ENCODE measurements at regions not wholly inside any gene's neighbourhood (a gene's known extent, or its start where the extent isn't known, plus 50 kb on each side); places are given as distances from the start of the nearest gene placed in this dataset.

- TF ChIP-seq, protein P1, sequence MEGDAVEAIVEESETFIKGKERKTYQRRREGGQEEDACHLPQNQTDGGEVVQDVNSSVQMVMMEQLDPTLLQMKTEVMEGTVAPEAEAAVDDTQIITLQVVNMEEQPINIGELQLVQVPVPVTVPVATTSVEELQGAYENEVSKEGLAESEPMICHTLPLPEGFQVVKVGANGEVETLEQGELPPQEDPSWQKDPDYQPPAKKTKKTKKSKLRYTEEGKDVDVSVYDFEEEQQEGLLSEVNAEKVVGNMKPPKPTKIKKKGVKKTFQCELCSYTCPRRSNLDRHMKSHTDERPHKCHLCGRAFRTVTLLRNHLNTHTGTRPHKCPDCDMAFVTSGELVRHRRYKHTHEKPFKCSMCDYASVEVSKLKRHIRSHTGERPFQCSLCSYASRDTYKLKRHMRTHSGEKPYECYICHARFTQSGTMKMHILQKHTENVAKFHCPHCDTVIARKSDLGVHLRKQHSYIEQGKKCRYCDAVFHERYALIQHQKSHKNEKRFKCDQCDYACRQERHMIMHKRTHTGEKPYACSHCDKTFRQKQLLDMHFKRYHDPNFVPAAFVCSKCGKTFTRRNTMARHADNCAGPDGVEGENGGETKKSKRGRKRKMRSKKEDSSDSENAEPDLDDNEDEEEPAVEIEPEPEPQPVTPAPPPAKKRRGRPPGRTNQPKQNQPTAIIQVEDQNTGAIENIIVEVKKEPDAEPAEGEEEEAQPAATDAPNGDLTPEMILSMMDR (IDR thresholded peaks at IDR 0.05) = no peak
- no peak for TF ChIP-seq POLR2A (IDR thresholded peaks at IDR 0.05)
These were observed 256.1 kb upstream of the PLET1 start for GRCh38 chr11:112516755-112517154.

All from ovary (tissue), 3 donors.